HG03520 (cell line): ENCODE measurements at regions not wholly inside any gene's neighbourhood (a gene's known extent, or its start where the extent isn't known, plus 50 kb on each side); places are given as distances from the start of the nearest gene placed in this dataset.

Experiments
- ATAC-seq: cut with Tn5 transposase; IDR thresholded peaks from one replicate; pipeline ENCODE4 v1.9.1; 2021; ENCODE audit warnings: mild to moderate bottlenecking, moderate library complexity; ENCODE audit not compliant: unreplicated experiment

GRCh38 chr16:80198311-80199299 lies 342.2 kb upstream of the DYNLRB2 start:
- no peak for ATAC-seq

GRCh38 chr16:80197741-80198201 lies 343.0 kb upstream of the DYNLRB2 start:
- no peak for ATAC-seq

DNA sequence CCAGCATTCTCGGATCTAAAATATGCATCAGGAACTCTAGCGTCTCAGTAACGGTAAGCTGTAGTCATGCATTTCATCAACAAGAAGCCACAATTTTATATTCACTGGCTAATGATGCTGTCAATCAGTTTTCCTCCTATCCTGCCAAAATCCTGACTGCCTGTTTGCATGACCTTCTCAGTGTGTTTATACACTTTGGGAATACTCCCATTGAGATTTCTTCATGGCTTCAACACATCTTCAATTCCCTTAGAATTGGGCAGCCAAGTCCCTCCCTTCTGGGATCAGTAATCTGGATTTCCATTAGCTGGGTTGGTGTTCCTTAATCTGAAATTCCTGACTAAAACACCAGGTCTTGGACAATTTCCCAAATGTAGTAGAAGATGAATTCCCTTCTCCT lies 348.9 kb upstream of the DYNLRB2 start:
- no peak for ATAC-seq

DNA sequence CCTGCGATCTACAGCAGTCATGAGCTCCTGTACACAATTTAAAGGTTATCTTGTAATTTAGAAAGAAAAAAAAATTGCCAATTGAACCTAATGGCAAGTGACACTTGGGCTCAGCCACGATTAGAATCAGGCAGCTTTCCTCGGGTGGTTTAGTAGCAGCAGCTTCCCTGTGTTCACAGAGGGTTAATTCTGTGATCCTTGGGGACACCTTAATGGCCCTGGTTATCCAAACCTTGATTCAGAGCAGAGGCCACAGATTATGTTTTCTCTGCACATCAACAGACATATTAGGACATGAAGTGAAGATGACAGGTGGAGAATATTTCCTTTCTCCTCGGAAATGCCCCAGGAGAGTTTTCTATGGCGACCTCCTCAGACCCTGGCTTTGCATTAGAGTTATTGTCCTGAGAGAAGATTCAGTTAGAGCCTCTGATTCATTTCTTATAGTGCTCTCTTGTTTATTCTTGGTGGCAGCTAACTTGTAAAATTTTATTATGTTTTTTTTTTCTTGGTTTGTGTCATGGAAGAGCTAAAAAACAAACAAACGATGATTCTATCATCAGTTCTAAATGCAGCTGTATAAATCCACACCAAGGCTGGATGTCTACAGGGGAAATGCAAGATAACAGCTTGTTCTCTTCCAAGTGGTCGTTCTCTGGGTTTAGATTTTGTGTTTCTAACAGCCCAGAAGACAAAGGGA lies 351.2 kb upstream of the DYNLRB2 start:
- no peak for ATAC-seq

GRCh38 chr16:80176114-80176513 lies 364.7 kb upstream of the DYNLRB2 start:
- ATAC-seq, result no peak

- ATAC-seq, result no peak
Observed at GRCh38 chr16:80175011-80175410, 365.8 kb upstream of the DYNLRB2 start.

DNA sequence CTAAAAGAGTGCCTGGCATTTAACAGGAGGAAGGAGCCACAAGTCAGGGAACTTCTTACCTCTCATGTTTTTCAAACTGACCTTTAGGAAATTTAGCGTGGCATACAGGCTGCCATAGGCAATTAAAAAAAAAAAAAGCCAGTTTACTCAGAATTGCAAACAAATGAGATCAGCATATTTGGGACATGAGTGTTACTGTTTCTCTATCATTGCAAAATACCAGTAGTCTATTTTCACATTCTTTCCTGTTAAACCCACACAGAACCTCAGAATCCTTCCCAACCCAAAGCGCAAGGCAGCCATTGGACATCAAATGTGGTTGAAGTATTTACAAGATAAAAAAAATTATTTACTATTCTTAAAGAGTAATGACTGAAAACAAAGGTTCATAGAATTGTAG lies 366.4 kb upstream of the DYNLRB2 start:
- no peak for ATAC-seq

GRCh38 chr16:80171746-80172145 lies 369.0 kb upstream of the DYNLRB2 start:
- ATAC-seq, result no peak

DNA sequence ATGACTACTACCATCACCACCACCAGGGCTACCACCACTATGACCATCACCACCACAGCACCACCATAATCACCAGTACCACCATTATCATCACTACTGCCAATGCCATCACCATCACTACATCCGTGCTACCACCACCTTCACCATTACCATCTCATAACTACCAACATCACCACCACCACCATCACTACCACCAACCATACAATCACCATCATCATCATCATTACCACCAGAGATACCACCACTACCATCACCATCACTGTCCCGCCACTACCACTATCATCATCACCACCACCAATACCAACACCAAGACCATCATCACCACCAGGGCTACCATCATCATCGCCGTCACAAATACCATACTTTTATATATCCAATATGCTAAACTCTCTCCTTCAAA lies 369.6 kb upstream of the DYNLRB2 start:
- no peak for ATAC-seq

DNA sequence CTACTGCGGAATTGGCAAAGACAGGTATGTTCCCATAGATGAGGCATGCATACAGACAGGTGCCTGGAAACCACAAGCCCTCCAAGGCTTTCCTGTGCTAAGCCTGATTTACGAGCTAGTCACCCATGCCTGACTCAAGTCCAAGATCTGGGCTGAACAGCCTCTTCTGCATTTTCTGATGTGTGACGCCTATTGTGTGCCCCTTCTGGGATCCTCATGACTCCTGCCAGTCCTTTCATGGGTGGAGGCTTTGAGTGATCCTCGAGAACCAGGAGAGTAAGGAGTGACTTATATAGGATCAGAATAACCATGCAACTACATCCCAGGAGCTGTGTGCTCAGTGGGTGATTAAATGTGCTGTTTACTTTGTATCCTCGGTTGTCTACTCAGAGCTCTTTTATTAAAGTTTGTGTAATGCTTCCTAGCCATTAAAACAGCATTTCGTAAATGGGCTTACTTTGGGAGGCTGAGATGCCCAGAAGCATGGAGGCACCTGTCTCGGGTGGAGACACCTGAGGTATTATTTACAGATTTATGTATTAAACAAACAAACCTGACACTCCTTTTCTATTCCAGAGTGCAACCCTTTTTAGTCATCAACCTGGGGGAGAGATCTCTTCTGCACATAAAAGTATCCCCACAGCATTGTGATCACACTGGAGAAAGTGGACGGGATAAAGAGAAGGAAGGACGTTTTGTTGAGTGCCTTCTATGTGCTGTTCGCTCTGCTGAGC lies 373.0 kb upstream of the DYNLRB2 start:
- ATAC-seq, result no peak

GRCh38 chr16:80166082-80166481 lies 374.7 kb upstream of the DYNLRB2 start:
- ATAC-seq, result no peak

DNA sequence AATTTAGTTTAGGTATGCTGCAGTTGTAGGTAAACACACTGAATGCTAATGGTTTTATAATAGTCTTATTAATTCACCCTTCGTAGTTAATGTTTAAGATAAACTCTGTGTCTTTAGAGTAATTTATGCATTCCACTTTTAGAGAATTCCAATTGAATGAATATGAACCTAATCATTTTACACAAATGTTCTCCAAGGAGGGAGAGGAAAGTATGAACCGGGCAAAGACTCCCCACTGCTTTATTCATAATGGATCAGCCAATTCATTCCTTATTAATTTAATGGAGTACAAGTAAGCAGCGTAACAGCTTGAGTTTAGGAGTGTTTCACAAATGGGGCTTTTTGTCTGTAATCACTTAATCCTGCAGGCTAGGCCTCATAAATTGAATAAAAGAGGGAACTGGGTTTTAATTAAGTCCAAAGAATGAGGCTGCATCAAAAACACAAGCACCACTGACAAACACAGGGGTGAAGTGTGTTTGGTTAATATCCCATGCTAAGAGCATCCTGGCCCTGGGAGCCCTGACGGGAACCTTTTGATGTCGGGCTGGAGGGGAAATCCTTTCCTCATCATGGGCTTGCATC lies 375.7 kb upstream of the DYNLRB2 start:
- ATAC-seq, result no peak

DNA sequence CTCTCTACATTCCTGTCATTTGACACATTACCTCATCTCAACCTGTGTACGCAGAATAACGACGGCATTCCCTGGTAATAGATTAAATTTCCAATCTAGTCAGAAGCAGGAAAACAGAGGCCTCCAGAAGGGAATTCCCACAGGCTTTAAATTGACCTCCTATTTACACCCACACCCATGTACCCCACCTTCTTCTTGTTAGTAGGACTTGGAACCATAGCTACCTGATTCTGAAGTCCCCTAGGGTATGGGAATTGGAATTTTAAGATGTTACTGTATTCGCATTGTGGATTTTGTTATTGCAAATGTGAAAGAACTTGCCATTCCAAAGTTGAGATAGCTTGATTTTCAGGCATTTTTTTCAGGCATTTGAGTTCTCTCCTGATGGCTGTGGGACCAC lies 377.5 kb upstream of the DYNLRB2 start:
- ATAC-seq, result no peak

GRCh38 chr16:80161799-80162739 lies 378.7 kb upstream of the DYNLRB2 start:
- no peak for ATAC-seq

DNA sequence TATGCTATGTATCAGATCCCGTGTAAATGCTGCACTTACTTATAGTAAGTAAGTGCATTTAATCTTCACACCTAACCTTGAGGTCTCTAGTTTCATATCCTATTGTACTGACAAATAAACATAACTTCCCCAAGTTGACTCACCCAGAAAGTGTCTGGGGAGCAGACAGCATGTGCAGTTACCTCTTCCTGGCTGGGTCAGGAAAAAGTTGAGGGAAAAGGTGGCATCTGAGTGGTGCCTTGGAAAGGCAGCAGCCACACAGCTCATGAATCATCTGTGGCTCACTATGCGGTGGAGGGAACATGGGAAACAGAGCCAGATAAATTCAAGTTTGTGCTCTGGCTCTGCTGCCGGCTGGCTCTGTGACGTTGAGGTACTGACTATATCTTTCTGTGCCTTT lies 382.0 kb upstream of the DYNLRB2 start:
- ATAC-seq, result no peak

- no peak for ATAC-seq
Observed at GRCh38 chr16:80151722-80152111, 389.1 kb upstream of the DYNLRB2 start.

GRCh38 chr16:80150978-80151721 lies 389.6 kb upstream of the DYNLRB2 start:
- ATAC-seq, result no peak

GRCh38 chr16:80148826-80149225 lies 392.0 kb upstream of the DYNLRB2 start:
- ATAC-seq, result no peak

DNA sequence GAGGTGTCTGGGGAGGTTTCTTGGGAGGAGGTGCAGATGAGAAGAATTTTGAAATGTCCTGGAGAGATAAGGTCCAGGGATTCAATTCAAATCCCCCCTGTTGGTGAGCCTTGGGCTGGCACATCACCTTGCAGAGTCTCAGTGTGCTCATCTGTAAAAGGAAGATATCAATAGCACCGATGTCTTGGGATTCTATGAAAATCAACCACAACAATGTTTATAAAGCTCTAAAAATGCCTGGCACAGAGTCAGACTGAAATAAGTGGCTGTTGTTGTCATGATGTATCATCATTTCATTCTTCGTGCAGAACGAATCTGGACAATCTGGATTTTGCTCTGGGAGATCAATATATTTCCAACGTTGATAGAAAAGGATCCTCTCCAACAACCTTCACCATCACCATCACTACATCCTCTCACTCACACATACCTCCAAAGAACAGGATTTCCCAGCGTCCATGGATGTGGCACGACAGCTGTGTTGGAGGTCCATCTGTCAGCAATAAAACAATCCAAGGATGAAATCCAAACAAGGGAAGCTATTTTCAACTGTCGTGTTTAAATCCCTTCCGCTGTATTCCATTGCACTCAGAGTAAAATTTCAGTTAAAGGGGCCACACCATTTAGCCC lies 393.7 kb upstream of the DYNLRB2 start:
- no peak for ATAC-seq
